GM12801 (cell line): ENCODE measurements at regions not wholly inside any gene's neighbourhood (a gene's known extent, or its start where the extent isn't known, plus 50 kb on each side); places are given as distances from the start of the nearest gene placed in this dataset.

Experiments
- CTCF ChIP-seq: IDR thresholded peaks from one replicate; pipeline ENCODE4 v1.5.1; 2011; ENCODE audit warnings: control low read depth; ENCODE audit not compliant: insufficient read length; ENCODE audit errors: extremely low read depth

DNA sequence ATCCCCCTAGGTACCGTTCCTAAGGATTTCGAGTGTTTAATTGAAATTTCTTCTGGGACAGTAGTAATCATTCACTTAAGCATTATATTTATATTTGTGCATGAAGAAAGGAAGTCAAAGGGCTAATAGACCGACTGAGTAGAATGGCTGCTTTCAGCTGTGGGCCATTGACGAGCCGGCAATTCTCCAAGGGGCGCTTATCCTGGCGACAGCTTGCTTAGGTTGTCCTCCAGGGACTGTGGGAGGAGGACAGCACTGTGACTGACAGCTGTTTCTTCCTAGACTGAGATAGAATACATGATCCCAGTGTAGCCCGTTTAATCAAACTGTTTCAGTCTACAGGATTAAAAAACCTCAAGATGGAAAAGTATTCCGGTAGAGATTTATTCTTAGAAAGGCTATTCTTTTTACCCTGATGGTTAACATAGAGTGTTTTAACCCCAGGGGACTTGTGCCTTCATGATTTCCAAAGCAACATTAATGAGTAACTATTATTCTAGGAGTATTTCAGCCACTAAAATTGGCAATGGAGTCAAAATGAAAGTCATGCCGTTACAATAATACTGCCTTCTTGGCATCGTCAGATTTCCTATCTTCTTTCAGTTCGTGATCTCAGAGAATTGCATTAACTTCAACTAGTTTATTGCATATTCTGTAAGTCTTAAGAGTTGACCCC is 943.1 kb upstream of the WWC1 start:
- no peak for TF ChIP-seq CTCF

DNA sequence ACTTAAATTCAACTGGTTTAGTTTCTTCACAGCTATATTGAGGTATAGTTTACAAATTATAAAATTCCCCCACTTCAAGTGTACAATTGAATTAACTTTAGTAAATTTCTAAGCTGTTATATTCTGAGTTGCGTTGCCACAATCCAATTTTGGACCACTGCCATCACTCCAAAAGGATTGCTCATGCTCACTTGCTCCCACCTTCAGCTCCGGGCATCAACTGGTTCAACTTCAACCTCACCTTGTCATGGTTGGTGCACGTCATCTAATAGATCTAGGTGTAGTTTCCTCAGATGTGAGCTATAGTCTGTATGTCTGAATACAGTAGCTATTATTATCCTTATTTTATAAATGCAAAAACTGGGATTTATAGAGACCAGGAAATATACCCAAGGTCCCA is 942.5 kb upstream of the WWC1 start:
- no peak for TF ChIP-seq CTCF

GRCh38 chr5:167351316-167351715 is 940.1 kb upstream of the WWC1 start:
- no peak for TF ChIP-seq CTCF

- TF ChIP-seq CTCF: no peak
Measured at GRCh38 chr5:167352801-167353200, 938.6 kb upstream of the WWC1 start.

- TF ChIP-seq CTCF: no peak
Measured at GRCh38 chr5:167355346-167355745, 936.1 kb upstream of the WWC1 start.

- no peak for TF ChIP-seq CTCF
Measured at GRCh38 chr5:167356374-167356773, 935.1 kb upstream of the WWC1 start.

- TF ChIP-seq CTCF: no peak
Measured at GRCh38 chr5:167358868-167359492, 932.5 kb upstream of the WWC1 start.
